ENCODE measurements at regions not wholly inside any gene's neighbourhood (a gene's known extent, or its start where the extent isn't known, plus 50 kb on each side); places are given as distances from the start of the nearest gene placed in this dataset.

DNA sequence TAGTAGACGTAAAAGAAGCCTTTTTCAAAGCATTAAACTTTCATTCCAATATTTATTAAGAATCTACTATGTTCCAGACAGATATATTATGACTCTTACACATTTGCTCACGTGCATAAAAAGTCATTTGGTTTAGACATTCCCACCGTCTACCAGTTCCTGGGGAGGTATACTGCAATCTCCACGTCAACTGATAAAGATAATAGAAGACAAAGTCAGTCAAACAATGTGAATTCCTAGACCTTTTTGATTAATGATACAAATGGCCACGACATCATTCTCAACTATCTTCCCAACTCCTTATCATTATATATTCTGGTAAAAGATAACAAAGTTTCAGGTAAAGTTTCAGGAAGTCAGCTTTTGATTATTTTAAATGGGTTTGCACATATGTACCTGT lies 69.0 kb downstream of the SIPA1L2 start:
- no peaks in the 10 kb centered on the region for H3K9me3 Mint-ChIP-seq
- H3K36me3 Mint-ChIP-seq, result no peaks in the 10 kb centered on the region
- no peak for TF ChIP-seq CTCF (conservative IDR thresholded peaks at IDR 0.05)
- H3K4me1 Mint-ChIP-seq (ENCODE audit: unreplicated experiment), result peaks cover 61% of the 10 kb centered on the region
- no peaks in the 10 kb centered on the region for H3K27me3 Mint-ChIP-seq
- no peak for DNase-seq (ENCODE audit: extremely low spot score, unreplicated experiment)
- H3K4me3 Mint-ChIP-seq, result no peak overlapping the region
- H3K27ac Mint-ChIP-seq, result no peak overlapping the region

DNA sequence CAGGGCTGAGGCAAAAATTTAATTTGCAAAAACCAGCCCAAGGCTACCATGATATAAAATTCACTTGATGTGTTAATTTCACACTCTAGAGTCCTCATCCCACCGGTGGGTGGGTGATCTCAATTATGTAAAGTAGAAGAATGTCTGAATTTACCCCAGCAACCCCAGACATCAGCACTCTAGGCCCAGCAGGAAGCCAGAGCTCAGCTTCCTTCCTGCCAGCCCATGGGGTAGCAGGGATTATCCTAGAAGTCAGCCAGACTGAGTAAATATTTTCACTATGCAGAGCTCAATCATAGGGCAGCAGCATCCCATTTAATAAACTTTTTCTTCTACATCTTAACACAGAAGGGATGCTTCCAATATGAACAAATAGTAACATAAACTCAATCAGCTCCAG lies 71.0 kb downstream of the SIPA1L2 start:
- H3K27ac Mint-ChIP-seq, result no peak overlapping the region
- H3K4me1 Mint-ChIP-seq (ENCODE audit: unreplicated experiment), result peaks cover 73% of the 10 kb centered on the region
- no peak for DNase-seq (ENCODE audit: extremely low spot score, unreplicated experiment)

DNA sequence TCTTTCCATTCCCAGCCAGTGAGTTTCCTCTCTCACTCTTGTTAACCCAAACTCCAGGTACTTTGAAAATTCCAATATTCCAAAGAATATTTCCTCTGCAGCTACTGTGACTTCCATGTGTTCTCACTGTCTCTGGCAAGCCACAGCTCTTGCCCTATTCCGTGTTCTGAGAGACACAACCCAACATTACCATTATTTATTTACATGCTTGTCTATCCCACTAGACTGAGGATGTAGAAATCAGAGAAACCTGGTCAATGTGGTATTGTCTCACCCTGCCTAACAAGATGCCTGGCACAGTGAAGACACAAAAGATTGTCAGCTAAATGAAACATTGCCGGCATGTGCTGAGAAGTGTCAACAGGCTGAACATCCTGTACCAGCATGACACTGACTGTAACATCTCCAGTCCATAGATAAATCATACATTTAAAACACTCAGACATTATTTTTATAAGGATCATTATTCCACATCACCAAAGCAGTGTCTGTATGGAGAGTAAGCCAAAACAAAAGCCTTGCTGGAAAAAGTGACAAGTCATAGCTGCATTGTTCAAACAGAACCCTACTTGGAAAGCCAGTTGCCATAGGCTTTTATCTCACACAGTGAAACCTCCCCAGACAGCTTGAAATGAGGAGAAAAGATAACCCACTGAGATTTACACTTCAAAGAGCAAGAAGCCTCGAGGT lies 72.3 kb downstream of the SIPA1L2 start:
- Mint-ChIP-seq H3K27ac (no peak overlapping the region), H3K27me3 (no peaks in the 10 kb centered on the region)

More for the DNA sequence above, 71.0 kb downstream of the SIPA1L2 start:
- no peaks in the 10 kb centered on the region for H3K36me3 Mint-ChIP-seq
- H3K9me3 Mint-ChIP-seq, result no peaks in the 10 kb centered on the region
- H3K4me3 Mint-ChIP-seq, result peak overlapping the region; percentile 20
- H3K27me3 Mint-ChIP-seq, result no peaks in the 10 kb centered on the region
- TF ChIP-seq CTCF (conservative IDR thresholded peaks at IDR 0.05), result no peak

GRCh38 chr1:232557096-232557495 lies 72.8 kb downstream of the SIPA1L2 start:
- Mint-ChIP-seq H3K4me3 (no peak overlapping the region), H3K36me3 (no peaks in the 10 kb centered on the region), H3K27ac (no peak overlapping the region), H3K9me3 (no peaks in the 10 kb centered on the region), H3K4me1 (ENCODE audit: unreplicated experiment) (peaks cover 68% of the 10 kb centered on the region), H3K27me3 (no peaks in the 10 kb centered on the region)
- TF ChIP-seq CTCF (conservative IDR thresholded peaks at IDR 0.05), result no peak
- no peak for DNase-seq (ENCODE audit: extremely low spot score, unreplicated experiment)

More for the DNA sequence above, 72.3 kb downstream of the SIPA1L2 start:
- Mint-ChIP-seq H3K4me3 (no peak overlapping the region), H3K4me1 (ENCODE audit: unreplicated experiment) (peaks cover 73% of the 10 kb centered on the region), H3K36me3 (no peaks in the 10 kb centered on the region), H3K9me3 (no peaks in the 10 kb centered on the region)
- no peak for DNase-seq (ENCODE audit: extremely low spot score, unreplicated experiment)
- no peak for TF ChIP-seq CTCF (conservative IDR thresholded peaks at IDR 0.05)

DNA sequence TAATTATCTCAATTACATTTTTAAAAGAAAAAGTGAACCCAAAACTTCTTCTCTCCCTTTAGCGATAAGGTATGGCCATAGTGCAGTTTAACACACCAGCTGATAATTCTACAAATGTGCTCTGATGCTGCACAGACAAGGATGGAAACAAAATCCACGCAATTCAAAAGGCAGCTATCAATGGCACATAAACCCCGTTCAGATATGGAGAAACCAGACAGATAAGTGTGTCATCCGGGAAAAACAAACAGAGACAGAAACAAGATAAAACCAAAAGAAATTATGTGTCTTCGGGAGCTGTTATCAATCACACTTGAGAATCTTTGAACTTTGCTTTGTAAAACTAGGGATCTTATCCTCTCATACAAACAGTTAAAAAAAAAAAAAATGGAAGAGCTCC lies 73.6 kb downstream of the SIPA1L2 start:
- Mint-ChIP-seq H3K4me3 (no peak overlapping the region), H3K27ac (no peak overlapping the region), H3K9me3 (no peaks in the 10 kb centered on the region), H3K27me3 (no peaks in the 10 kb centered on the region), H3K4me1 (ENCODE audit: unreplicated experiment) (peaks cover 65% of the 10 kb centered on the region), H3K36me3 (peaks cover 2% of the 10 kb centered on the region)
- TF ChIP-seq CTCF (conservative IDR thresholded peaks at IDR 0.05), result no peak
- no peak for DNase-seq (ENCODE audit: extremely low spot score, unreplicated experiment)
